ENCODE measurements at regions not wholly inside any gene's neighbourhood (a gene's known extent, or its start where the extent isn't known, plus 50 kb on each side); places are given as distances from the start of the nearest gene placed in this dataset.

DNA sequence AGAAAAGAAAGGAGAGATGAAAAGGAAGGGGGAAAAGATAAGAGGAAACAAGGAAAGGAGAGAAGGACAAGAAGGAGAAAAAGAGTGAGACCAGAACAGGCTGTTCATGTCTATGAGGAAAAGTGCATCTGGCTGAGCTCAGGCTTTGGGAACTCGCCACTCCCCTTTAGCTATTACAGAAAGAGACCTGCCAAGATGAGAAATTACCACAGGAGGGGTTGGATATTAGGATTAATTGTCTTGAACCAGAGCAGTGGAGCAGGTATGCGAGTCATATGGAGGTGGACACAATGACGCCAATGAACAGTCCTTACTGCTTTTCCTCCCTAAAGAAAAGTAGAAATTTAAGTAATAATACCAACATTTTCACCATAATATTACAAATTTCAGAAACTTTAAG lies 577.0 kb upstream of the ARRDC4 start:
- TF ChIP-seq CTCF (IDR thresholded peaks at IDR 0.05) (no peak), POLR2A (IDR thresholded peaks at IDR 0.05) (no peak), EP300 (IDR thresholded peaks at IDR 0.05) (no peak)

Measured in tibial nerve (tissue), 4 donors.